Mesodermal cell (in vitro differentiated cells): ENCODE measurements at regions not wholly inside any gene's neighbourhood (a gene's known extent, or its start where the extent isn't known, plus 50 kb on each side); places are given as distances from the start of the nearest gene placed in this dataset.
"Not testable (repeated sequence)": the region's sequence is repeated elsewhere in the genome, so short reads cannot be mapped to it uniquely, and the experiment has no call there.

ENCODE experiments used
- H3K27ac ChIP-seq: 2 replicates; pipeline ENCODE4 v1.7.0; 2013; ENCODE audit warnings: mild to moderate bottlenecking, low read depth, low read length, moderate library complexity; ENCODE audit not compliant: severe bottlenecking
- H3K36me3 ChIP-seq: 2 replicates; pipeline ENCODE4 v1.7.1; 2013; ENCODE audit warnings: mild to moderate bottlenecking, low read length, moderate library complexity; ENCODE audit not compliant: control insufficient read depth, insufficient read depth
- H3K4me1 ChIP-seq: one replicate; pipeline ENCODE4 v1.7.1; 2013; ENCODE audit warnings: mild to moderate bottlenecking, low read length; ENCODE audit not compliant: insufficient read depth, control insufficient read depth, poor library complexity, severe bottlenecking
- H3K4me3 ChIP-seq: 2 replicates; pipeline ENCODE4 v1.7.0; 2013; ENCODE audit warnings: low read length, control low read depth, mild to moderate bottlenecking; ENCODE audit not compliant: insufficient read depth, poor library complexity, severe bottlenecking; ENCODE audit errors: extremely low read depth
- H3K9me3 ChIP-seq: 2 replicates; pipeline ENCODE4 v1.7.1; 2013; ENCODE audit warnings: mild to moderate bottlenecking, low read length, moderate library complexity; ENCODE audit not compliant: control insufficient read depth
- WGBS, 2 experiments: methylation state at CpG; one replicate each; pipeline ENCODE4 v1.1.5; 2013; ENCODE audit warnings: missing lambda C conversion rate in 2 of 2; ENCODE audit not compliant: insufficient coverage in 2 of 2; 5-methylcytosine and 5-hydroxymethylcytosine counted together

- H3K4me1 ChIP-seq, H3K27ac ChIP-seq, H3K4me3 ChIP-seq, H3K36me3 ChIP-seq: not testable (repeated sequence)
- H3K9me3 ChIP-seq, result peaks cover 12% of the 10 kb centered on the region
- WGBS, 2 experiments, result no CpG with 5 or more reads among the region's 2 CpGs
Measured at GRCh38 chr20:30164389-30164788, 1093.1 kb upstream of the DEFB115 start.

- WGBS, 2 experiments, result 86 to 88% methylated on average over 12 to 19 of the region's 22 CpGs
- peaks cover 7% of the 10 kb centered on the region for H3K9me3 ChIP-seq
Measured at GRCh38 chr20:30167540-30167939, 1089.9 kb upstream of the DEFB115 start.

GRCh38 chr20:30168025-30168799 lies 1089.3 kb upstream of the DEFB115 start:
- H3K27ac ChIP-seq, result no peak overlapping the region
- H3K9me3 ChIP-seq, result peaks cover 7% of the 10 kb centered on the region
- WGBS, 2 experiments, result 89% methylated on average over 44 to 47 of the region's 50 CpGs
- no peaks in the 10 kb centered on the region for H3K36me3 ChIP-seq
- H3K4me3 ChIP-seq, result no peak overlapping the region
- H3K4me1 ChIP-seq, result no peaks in the 10 kb centered on the region

More at GRCh38 chr20:30167540-30167939, 1089.9 kb upstream of the DEFB115 start:
- Histone ChIP-seq H3K27ac (no peak overlapping the region), H3K36me3 (no peaks in the 10 kb centered on the region), H3K4me3 (no peak overlapping the region), H3K4me1 (no peaks in the 10 kb centered on the region)

- Histone ChIP-seq H3K4me3 (no peak overlapping the region), H3K4me1 (no peaks in the 10 kb centered on the region), H3K27ac (no peak overlapping the region), H3K9me3 (peaks cover 7% of the 10 kb centered on the region), H3K36me3 (no peaks in the 10 kb centered on the region)
- 82 to 88% methylated on average over 10 to 11 of the region's 11 CpGs for WGBS, 2 experiments
Measured at GRCh38 chr20:30168800-30169138, 1088.7 kb upstream of the DEFB115 start.

- Histone ChIP-seq H3K27ac (no peak overlapping the region), H3K4me1 (no peaks in the 10 kb centered on the region), H3K4me3 (no peak overlapping the region), H3K36me3 (no peaks in the 10 kb centered on the region), H3K9me3 (no peaks in the 10 kb centered on the region)
- WGBS, 2 experiments, result 81 to 89% methylated on average over 13 to 14 of the region's 14 CpGs
Measured at GRCh38 chr20:30175681-30176080, 1081.8 kb upstream of the DEFB115 start.

- not testable (repeated sequence) for H3K36me3 ChIP-seq, H3K4me1 ChIP-seq, H3K4me3 ChIP-seq, H3K27ac ChIP-seq, H3K9me3 ChIP-seq
Measured at GRCh38 chr20:30183124-30183523, 1074.3 kb upstream of the DEFB115 start.

DNA sequence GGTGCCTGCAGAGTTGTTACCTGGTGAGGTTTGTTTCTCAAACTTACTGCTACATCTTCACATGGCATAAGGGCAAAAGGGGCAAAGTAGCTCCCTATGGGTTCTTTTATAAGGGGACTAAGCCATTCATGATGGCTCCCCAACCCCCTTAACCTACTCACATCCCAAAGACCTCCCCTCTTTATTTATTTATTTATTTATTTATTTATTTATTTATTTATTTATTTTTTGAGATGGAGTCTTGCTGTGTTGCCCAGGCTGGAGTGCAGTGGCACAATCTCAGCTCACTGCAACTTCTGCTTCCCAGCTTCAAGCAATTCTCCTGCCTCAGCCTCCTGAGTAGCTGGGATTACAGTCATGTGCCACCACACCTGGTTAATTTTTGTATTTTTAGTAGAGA lies 1065.7 kb upstream of the DEFB115 start:
- H3K4me1 ChIP-seq, H3K27ac ChIP-seq, H3K36me3 ChIP-seq, H3K4me3 ChIP-seq, H3K9me3 ChIP-seq: not testable (repeated sequence)

DNA sequence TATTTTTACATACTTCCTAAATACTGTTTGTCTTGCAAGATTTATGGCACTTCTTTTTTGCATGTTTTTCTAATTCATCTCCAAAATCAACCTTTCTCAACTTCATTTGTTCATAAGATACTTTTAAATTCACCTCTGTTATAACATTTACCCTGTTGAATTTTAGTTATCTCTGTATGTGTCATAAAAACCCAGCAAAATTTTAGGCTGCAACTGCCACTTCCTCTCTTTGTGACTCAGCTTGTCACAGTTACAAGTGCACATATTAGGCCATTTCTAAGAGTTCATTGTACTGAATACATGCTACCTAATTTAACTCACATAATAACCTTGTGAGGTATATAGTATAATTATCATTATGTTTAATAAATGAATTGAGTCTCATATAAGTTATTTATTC lies 1023.0 kb upstream of the DEFB115 start:
- H3K9me3 ChIP-seq, H3K36me3 ChIP-seq, H3K4me3 ChIP-seq, H3K4me1 ChIP-seq, H3K27ac ChIP-seq: not testable (repeated sequence)

GRCh38 chr20:30275073-30275472 lies 982.4 kb upstream of the DEFB115 start:
- H3K4me1 ChIP-seq, H3K4me3 ChIP-seq: not testable (repeated sequence)
- WGBS, 2 experiments, result 93 to 100% methylated on average over 1 to 2 of the region's 4 CpGs

GRCh38 chr20:30281584-30282197 lies 975.8 kb upstream of the DEFB115 start:
- no peaks in the 10 kb centered on the region for H3K4me1 ChIP-seq
- H3K9me3 ChIP-seq, result peaks cover 5% of the 10 kb centered on the region
- no peak overlapping the region for H3K27ac ChIP-seq
- no peak overlapping the region for H3K4me3 ChIP-seq
- whole genome bisulfite sequencing, 2 experiments, result 91 to 95% methylated on average over 34 to 36 of the region's 41 CpGs
- H3K36me3 ChIP-seq, result no peaks in the 10 kb centered on the region

More at GRCh38 chr20:30275073-30275472, 982.4 kb upstream of the DEFB115 start:
- not testable (repeated sequence) for H3K9me3 ChIP-seq, H3K27ac ChIP-seq, H3K36me3 ChIP-seq

- 74 to 78% methylated on average over 41 to 42 of the region's 47 CpGs for WGBS, 2 experiments
- peak overlapping the region; percentile 16 for H3K4me3 ChIP-seq
- not testable (repeated sequence) for H3K36me3 ChIP-seq, H3K9me3 ChIP-seq, H3K4me1 ChIP-seq, H3K27ac ChIP-seq
Measured at GRCh38 chr20:30283476-30284280, 973.8 kb upstream of the DEFB115 start.
